LoVo (cell line): ENCODE measurements at regions not wholly inside any gene's neighbourhood (a gene's known extent, or its start where the extent isn't known, plus 50 kb on each side); places are given as distances from the start of the nearest gene placed in this dataset.
"Not testable (repeated sequence)": the region's sequence is repeated elsewhere in the genome, so short reads cannot be mapped to it uniquely, and the experiment has no call there.

ENCODE experiments used
- DNase-seq: peaks from one replicate; pipeline ENCODE4 v3.0.0-alpha.2; 2016; ENCODE audit warnings: low spot score

DNA sequence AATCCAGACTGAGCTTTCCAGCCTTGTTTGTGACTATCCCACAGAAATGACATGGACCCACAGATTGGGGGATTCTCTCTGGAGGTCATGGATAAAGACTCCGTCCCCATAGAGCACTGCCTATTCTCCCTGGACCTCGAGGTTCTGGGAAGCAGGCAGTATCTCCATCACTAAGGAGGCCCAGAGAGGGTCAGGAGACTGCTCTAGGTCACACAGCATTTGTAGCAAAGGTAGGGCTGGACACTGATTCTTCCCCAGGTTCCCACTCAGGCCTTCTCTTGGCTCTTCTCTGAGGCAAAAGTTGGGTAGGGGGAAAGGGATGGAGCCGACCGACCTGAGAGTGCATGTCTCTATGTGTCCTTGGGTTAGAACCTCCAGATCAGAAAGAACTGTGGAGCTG lies 80.9 kb downstream of the PTPRS start:
- DNase-seq = no peak

DNA sequence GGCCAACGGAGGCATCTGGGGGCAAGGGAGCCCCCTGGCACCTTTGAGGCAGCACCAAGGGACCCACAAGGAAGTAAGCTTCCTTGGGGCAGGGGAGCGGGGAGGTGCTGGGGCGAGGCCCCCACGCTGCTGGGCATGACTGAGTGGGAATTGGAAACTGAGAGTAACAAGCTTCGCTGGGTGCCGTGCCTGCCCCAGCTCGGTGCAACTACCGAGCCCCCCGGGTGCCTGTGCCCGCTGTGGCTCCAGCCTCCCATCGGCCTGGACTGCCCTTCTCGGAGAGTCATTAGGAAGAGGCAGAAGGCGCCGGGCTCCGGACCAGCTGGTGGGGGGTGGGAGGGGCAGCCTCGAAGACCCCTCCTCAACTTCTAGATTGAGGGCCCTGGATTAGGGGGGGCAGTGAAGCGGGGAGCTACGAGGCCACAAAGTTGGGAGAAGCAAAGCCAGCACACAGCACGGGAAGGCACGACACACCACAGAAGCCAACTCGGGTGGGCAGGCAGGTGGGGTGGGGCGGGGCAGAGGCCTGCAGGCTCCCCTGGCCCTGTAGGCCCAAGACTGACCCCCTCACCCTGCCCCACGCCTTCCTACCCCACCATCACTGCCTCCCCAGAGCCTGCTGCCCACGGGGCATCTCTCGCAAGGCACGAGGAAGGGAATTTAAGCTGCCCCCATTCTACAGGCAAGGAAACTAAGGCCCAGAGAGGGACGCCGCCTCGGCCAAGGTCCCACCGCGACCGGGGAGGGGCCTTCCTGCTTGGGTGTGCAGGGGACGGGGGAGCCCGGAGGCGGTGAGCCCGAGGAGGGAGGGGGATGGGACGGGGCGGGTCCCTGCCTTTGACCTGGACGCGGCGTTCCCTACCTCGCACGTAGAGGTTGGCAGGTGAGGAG lies 83.2 kb downstream of the PTPRS start:
- no peak for DNase-seq

DNA sequence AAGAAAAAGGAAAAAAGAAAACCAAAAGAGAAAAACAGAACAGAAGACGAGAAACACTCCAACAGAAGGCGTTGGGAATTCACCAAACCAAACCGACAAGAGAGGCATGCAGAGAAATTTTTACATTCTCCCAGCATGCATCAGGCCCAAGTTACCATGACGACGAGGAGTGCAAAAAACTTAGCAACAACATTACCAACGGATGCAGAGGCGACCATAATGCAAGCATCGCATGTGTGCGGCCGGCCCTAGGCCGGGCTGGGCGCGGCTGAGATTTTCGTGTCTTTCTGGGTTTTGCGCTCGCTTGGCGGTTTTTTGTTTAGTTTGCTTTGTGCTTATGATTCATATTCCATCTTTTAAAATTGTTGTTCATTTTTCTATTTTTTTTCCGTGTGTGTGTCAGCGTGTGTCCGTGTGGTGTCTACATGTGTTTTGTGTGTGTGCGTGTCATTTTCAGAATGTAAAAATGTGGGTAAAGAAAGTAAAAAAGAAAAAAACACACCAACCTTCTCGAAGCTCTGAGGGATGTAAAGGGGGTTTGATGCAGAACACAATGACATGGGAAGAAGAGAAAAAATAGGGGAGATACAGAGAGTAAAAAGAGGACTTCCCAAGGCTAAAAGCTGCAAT lies 84.9 kb downstream of the PTPRS start:
- DNase-seq = no peak

DNA sequence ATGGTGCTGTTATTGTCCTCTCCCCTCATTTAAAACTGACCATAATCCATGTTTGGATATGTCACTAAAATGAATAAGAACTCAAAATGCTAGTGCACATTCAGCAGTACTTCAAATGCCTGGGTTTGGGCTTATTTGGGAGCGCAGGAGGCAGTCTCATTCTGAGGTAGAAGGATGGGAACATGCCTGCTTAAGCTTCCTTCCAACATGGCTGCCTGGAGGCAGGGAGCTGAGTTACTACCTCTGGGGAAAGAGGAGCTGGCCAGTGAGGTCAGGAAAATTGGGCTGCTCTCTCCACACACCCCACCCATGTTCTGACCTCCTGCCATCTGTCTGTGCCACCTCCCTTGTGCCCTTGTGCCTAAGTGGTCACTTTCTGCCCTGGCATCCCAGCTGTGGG lies 85.7 kb downstream of the PTPRS start:
- no peak for DNase-seq

DNA sequence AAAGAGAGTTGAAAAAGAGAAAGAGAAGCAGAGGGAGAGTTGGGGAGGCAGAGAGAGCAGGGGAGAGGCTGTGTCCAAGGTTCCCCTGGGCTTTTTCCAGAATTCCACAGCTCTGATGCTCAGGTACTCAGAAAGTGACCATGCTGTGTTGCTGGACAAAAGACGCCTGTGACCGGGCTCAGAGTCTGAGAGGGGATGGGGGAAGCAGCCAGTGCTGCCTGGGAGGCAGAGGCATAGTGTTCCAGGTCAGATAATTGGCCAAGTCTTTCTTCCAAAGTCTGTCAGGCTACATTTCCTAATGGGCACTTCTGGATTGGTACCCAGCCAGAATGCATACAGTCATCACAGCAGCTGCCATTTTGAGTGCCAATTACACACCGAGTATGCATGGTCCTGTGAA lies 86.1 kb downstream of the PTPRS start:
- no peak for DNase-seq

DNA sequence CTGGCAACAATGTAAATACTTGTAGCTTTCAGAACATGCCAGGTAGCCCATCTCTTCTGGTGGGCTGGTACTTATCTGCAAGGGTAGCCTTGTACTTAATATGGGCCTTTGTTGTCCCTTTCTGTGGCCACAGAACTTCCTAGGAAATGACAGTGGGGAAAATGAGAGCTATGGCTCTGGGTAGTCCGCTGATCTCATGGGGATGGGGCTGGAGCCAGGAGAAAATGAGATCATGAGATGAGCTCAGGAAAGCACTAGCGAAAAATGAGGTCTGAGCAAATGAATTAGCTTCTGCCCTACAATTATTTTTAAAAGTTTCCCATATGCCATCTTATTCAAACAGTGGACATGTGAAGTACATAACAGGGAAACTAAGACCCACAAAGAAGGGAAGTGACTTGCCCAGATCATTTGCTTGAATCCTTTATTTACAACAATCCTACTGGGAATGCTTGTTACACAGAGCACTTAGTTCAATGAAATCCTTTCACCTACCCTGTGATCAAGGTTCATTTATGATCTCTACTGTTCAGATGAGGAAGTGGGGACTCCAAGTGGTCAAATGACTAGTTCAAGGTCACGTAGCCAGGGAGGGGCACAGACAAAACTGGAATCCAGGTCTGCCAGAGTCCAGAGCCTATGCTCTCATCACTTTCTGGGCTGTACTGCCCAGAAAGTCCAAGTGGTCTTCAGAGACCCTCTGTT lies 87.1 kb downstream of the PTPRS start:
- no peak for DNase-seq

DNA sequence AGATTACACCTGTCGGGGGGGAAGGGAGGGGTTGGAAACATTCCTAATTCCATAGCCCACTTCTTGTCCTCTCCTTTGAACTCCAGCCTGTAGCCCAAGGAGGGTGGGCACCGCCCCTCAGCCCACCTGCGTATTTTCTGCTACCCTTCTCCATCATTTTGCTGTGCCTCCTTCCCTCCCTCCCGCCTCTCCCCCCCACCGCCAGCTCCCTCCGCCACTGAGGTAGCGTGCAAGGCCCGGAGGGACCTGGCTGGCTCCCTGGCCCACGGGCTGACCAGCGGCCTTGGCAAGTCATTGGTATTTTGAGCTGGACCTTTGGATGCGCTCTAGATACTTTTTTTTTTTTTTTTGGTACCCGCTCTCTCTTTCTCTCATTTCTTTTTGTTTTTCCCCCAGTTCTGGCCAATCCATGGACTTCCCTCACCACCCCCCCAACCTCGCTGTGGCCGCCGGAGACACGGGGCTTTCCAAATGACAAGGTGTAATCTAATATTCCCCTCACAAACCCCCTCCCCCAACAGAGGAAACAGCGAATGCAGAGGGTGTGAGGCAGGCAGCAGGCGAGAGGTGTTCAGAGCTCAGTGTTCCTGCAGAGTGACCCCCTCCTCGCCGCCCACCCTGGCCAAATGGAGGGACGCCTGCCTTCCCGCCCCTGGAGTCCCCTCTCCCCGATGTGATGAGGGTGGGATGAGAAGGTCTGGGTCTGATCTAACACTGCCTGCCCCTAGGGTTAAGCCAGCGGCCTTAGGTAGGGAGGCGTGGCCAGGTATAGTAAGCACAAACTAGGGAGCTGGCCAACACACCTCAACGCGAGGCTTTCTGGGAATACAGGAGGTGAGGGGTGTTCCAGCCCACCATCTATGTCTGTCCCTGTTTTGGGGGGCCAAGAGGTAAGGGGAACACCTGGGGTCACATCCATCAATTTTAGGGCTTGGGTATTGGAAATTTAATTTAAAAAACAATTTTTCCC lies 89.2 kb downstream of the PTPRS start:
- DNase-seq = no peak

DNA sequence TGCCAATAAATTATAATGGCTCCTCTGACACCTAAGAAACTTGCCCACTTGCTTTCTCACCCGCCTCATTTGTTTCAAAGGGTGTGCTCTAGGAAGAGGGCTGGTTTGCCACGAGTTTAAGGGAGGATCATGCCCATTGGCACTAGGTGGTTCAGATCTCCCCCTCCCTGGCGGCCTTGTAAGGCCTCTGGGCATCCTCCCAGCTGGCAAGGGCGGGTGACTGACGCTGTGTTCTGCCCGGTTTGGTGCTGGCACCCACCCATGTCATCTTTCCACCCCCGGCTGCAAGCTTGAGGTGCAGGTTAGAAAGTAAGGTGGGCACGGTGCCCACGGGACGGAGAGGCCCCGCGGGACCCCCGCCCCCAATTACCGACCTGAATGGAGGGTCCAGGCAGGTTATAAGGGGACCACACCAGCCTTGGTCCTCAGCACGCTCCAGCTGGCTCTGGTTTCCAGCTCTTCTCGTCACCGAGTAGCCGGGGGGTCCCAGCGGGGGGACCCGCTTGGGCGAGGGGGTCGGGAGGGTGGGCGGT lies 90.4 kb downstream of the PTPRS start:
- DNase-seq = no peak

DNA sequence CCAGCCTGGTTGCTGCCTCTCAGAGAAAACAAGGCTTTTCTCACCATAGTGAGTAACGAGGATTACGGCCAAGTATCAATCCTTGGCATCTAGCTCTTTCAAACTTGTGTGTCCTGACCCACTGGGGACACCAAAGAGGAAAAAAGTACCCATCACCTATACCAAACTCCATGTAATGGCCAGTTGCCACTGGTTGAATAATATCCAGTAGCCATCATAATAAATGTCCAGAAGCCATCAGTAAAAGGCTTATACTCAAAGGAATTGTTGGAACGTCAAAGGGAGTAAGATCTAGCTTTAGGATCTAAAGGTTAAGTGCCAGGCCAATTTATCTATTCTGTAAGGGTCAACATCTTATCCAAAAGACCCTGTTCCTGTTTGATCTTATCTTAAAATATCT lies 91.1 kb downstream of the PTPRS start:
- no peak for DNase-seq

DNA sequence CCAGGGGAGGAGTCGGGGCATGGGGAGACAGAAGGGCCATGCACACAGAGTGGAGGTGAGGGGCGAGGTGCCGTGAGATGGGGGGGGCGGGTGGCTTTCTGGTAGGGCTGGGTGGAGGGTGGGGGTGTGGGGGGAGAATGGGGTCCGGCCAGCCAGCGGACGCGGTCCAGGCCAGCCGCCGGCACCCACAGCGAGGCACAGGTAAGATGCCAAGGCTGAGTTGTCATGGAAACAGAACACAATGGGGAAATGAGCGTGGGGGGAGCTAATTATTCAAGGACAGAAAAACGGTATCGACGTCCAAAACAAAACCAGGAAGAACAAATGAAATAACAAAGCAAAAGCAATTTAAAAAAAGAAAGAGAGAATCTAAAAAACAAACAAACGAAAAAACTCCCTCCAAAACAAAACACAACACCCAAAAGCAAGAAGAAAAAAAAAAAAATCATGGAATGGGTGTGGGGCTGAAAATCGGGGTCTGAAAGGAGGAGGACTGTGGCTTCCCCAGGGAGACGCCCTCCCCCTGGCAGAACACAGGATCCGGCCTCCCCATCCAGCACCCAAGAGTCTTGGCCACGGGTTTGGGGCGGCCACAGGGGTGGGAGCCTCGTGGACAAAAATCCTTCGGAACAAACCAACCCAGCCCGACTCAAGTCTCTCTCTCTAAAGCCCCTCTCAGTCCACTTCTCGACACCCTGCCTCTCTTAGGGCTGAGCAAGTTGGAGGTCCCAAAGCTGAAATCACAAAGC lies 92.5 kb downstream of the PTPRS start:
- DNase-seq = no peak

DNA sequence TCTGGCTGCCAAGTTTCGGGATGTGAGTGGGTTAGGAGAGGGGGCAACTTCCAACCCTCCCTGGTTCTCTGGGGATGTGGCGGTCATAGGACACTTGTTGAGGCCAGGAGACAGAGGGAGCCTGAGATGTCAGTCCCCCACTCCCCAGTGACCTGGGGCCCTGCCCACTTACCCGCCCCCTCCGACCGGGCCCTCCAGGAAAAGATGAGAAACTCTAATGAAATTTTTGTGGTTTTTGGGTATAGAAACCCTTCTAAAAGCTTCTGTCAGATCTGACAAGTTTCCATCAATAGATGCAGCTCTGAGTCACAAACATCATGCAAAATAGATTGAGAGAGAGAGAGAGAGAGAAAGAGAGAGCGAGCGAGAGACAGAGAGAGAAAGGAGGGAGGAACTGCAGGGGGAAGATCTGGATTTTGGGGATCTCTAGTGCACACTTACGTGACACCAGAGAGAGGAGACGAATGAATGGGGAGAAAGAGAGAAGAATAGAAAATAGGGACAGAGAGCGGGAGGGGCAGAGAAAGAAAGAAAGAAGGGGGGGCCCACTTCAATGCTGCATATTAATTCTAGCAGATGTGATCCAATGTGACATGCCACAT lies 94.0 kb downstream of the PTPRS start:
- no peak for DNase-seq

DNA sequence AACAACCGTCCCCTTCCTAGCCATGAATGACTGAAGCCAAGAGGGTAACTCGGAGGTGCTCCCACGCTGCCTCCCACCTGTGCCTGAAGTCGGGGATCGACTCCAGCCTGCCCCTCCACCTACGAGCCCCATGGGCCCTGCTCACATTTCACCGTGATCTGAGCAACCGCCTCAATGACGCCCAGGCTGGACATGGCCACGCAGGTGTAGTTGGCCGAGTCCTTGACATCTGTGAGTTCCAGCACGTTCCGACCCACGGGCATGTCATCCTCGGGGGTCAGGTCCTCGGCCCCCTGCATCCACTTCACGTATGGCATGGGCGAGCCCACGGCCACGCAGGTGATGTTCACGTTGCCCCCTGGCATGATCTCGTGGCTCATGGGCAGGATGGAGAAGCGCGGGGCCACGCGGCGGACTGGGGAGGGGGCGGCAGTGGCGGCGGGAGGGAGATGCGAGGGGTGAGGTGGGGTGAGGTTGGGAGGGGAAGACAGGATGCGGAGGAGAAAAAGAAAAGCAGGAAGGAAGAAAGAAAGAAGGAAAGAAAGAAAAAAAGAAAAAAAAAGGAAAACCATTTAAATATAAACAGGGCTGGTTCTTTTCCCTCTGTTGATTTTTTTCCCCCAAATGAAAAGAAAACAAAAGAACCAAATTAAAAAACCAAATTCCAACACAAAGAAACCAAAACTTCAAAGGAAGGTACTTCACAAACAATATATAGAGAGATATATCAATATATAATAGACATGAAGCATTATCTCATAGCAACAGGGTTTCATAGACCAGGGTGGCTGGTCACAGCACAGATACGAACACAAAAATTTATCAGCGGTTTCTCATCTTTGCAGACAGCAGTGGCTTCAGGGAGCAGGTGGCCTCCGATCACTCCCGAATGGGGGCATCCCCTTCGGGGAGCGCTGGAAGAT lies 94.7 kb downstream of the PTPRS start:
- DNase-seq = no peak

DNA sequence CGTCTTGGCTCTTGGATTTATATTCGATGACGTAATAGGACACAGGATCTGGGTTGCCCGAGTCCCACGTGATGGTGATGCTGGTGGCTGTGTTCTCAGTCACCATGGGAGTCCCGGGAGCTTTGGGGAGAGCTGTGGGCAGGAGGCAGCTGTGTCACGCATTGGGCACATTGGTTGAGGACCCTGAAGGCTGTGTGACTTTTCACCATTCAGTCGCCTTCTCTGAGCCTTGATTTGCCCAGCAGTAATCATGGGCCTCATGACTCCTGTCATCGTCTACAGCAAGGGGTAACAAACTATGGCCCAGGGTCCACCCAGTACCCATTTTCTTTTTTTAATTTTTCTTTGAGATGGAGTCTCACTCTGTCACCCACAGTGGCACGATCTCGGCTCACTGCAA lies 96.3 kb downstream of the PTPRS start:
- DNase-seq = no peak

DNA sequence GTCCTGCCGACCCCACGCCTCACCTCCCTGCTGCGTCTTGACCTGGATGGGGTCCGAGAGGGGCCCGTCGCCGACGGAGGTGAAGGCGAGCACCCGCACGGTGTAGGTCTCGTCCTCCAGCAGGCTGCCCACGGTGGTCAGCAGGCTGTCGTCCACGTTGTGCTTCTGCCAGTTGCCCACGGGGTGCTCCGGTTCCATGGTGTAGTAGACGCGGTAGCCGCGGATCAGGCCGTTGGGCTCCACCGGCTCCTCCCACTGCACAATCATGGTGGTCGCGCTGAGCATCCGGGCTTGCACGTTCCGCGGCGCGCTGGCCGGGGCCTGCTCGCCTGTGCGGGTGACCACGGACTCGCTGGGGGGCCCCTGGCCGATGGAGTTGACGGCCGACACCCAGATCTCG lies 96.7 kb downstream of the PTPRS start:
- no peak for DNase-seq

DNA sequence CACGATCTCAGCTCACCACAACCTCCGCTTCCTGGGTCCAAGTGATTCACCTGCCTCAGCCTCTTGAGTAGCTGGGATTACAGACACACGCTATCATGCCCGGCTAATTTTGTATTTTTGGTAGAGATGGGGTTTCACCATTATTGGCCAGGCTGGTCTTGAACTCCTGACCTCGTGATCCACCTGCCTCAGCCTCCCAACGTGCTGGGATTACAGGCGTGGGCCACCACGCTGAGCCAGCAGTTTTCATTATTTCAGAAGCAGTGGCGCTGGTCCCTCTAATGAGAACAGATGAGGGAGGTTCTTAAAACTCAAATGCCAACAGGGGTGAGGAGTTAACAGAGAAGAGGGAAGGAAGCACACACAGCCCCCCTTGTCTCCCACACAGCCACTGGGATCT lies 98.7 kb downstream of the PTPRS start:
- DNase-seq = not testable (repeated sequence)

DNA sequence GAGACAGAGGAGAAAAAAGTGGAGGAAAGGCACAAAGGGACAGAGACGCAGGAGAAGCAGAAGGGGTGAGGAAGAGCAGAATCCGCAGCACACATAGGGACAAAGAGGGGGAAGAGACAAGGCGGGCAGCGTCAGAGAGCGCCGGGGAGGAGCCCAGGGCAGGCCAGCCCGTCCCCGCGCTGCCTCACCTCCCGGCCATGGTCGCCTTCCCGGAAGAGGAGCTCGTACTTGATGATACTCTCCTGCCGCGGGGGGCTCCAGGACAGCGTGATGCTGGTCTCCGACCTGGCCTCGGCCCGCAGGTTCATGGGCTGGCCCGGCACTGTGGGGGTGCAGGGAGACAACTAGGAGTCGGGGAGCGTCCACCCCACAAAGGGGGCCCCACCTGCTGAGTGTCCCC lies 100.6 kb downstream of the PTPRS start:
- no peak for DNase-seq

DNA sequence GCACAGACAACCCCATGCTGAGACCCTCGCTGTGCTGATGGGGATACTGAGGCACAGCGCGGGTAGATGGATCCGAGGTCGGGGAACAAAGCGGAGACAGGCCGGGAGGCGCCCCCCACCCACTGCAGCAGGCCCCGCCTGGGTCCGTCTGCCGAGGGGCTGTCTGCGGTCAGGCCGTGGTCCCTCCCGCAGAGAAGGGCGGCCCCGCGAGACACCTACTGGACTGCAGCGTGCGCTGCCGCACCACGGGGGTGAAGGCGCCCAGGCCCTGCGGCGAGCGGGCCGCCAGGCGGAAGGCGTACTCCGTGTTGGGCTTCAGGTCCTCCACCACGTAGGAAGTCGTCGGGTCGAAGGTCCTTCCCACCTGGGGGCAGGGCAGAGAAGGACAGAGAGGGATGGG lies 101.9 kb downstream of the PTPRS start:
- no peak for DNase-seq

DNA sequence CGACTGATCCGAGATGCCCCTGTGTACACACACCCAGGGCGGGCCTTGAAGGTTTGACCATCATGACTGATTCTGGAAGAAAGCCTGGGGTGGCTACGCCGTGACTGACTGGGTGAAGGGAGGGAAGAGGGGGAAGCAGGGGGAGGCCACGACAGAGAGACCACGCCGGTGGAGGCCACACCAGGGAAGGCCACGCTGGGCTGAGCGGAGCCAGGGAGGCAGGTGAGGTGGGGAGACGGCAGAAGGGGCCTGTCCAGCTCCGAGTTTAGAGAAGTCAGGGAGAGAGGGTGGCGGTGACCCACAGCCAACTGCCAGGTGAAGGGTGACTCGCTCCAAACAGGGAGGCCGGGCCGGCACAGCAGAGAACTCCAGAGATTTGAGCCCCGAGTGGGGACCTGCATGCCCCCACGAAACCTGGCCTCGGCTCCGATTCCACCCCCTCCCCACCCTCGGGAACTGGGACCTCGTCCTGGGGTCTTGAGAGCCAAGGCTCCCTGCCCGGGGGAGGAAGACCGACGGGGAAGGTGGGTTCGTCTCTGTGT lies 102.6 kb downstream of the PTPRS start:
- no peak for DNase-seq

DNA sequence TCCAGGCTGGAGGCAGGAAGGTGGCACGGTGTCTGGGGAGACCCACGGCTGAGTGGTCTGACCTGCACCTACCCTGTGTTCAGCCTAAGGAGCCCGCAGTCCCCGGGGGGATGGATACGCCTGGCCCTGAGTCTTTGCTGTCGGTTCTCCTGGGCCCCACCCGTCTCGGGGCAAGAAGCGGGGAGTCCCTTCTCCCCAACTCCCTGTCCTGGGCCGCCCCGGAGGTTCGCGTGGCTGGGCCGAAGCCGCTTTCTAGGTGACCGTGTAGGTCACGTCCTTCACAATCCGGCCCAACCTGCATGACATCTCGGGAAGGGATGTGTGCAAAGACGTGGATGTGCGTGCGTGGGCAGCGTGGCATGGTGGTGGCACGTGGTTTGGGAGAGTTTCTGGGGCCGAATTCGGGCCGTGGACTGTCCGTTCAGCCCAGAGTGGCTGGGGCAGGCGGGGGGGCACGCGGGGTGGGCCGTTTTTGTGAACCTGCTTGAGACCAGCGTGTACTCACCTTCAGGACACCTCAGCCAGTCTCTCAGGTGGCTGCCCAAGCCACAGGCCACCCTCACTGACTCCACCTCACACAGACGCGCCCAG lies 103.3 kb downstream of the PTPRS start:
- DNase-seq = no peak
